OCI-LY3 (cell line): ENCODE measurements at regions not wholly inside any gene's neighbourhood (a gene's known extent, or its start where the extent isn't known, plus 50 kb on each side); places are given as distances from the start of the nearest gene placed in this dataset.
"Not testable (repeated sequence)": the region's sequence is repeated elsewhere in the genome, so short reads cannot be mapped to it uniquely, and the experiment has no call there.

Source experiments
- H2AFZ ChIP-seq: fragments of 200-600, 300-600 bp; shearing (Covaris generic); 2 replicates; pipeline ENCODE4 v1.6.0; 2014; ENCODE audit warnings: antibody characterized with exemption, low read depth, low read length
- H3K27ac ChIP-seq: fragments of 200-600, 300-600 bp; sonication (generic); 2 replicates; pipeline ENCODE4 v1.5.1; 2014; ENCODE audit warnings: mild to moderate bottlenecking, low read length, moderate library complexity, mixed read lengths
- H3K27me3 ChIP-seq: fragments of 200-600, 300-600 bp; sonication (generic); 2 replicates; pipeline ENCODE4 v1.6.1; 2014; ENCODE audit warnings: low read depth, low read length, mixed read lengths
- H3K36me3 ChIP-seq: fragments of 200-600, 300-600 bp; sonication (generic); replicated peaks from 2 replicates; pipeline ENCODE3; 2014; ENCODE audit warnings: low read depth, low read length, mixed read lengths
- H3K4me1 ChIP-seq: fragments of 300-600, 200-600 bp; sonication (generic); 2 replicates; pipeline ENCODE4 v1.6.1; 2014; ENCODE audit warnings: low read length, mixed read lengths
- H3K4me2 ChIP-seq: fragments of 200-600, 300-600 bp; sonication (generic); 2 replicates; pipeline ENCODE4 v1.6.1; 2014; ENCODE audit warnings: low read length, mixed read lengths
- H3K4me3 ChIP-seq: fragments of 300-600, 200-600 bp; sonication (generic); 2 replicates; pipeline ENCODE4 v1.5.1; 2014; ENCODE audit warnings: antibody characterized with exemption, mild to moderate bottlenecking, low read length, moderate library complexity
- H3K79me2 ChIP-seq: fragments of 300-600, 200-600 bp; shearing (Covaris generic); 2 replicates; pipeline ENCODE4 v1.6.1; 2014; ENCODE audit warnings: mild to moderate bottlenecking, low read length, mixed read lengths
- H3K9ac ChIP-seq: fragments of 300-600, 200-600 bp; shearing (Covaris generic); 2 replicates; pipeline ENCODE4 v1.6.0; 2014; ENCODE audit warnings: mild to moderate bottlenecking, low read length, moderate library complexity
- H3K9me3 ChIP-seq: fragments of 200-600, 300-600 bp; shearing (Covaris generic); 2 replicates; pipeline ENCODE4 v1.6.1; 2014; ENCODE audit warnings: low read length, mixed read lengths; ENCODE audit not compliant: insufficient read depth
- H4K20me1 ChIP-seq: fragments of 200-600, 300-600 bp; sonication (generic); 2 replicates; pipeline ENCODE4 v1.6.1; 2016; ENCODE audit warnings: low read length, mixed read lengths; ENCODE audit not compliant: insufficient read depth
- CTCF ChIP-seq: fragments of 200-600, 300-600 bp; sonication (generic); IDR thresholded peaks from 2 replicates; pipeline ENCODE4 v1.5.1; 2014; ENCODE audit warnings: antibody characterized with exemption, low read length, low read depth
- EZH2phosphoT487 ChIP-seq: fragments of 200-600 bp; shearing (Covaris generic); IDR thresholded peaks from 2 replicates; pipeline ENCODE4 v1.6.1; 2018; ENCODE audit warnings: antibody characterized with exemption, mixed run types, low read depth

DNA sequence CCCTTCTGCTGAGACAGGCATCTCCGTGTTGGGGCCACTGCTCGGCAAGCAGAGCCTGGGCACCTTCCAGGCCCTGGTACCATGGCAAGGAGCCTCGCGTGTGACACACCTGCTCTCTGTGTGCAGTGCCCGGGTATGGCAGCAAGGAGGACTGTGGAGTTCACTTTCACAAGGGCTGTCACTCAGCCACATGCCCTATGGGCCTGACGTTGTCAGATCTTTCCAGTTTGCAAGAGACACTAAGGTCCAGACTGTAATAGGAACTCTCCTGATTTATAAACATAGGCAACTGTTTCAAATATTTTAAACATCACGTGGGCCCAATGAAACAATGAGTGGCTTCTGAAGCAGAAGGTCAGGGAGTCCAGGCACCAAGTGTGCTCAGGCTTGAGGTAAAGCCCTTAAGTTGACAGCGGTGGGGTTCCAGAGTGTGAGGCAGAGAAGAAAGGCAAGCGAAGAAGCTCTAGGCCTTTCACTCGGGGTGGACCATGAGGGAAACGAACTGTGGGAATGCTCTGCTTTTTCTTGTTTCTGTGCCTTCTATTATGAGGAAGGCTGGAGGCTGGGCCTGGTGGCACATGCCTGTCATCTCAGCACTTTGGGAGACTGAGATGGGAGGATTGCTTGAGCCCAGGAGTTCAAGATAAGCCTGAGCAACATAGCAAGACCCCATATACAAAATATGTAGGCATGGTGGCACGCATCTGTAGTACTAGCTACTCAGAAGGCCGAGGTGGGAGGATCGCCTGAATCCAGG lies 108.6 kb upstream of the TRIM2 start:
- Histone ChIP-seq H3K27ac (no peak overlapping the region), H3K9me3 (no peaks in the 10 kb centered on the region), H4K20me1 (no peaks in the 10 kb centered on the region), H3K4me1 (peaks cover 21% of the 10 kb centered on the region), H3K27me3 (peaks cover 18% of the 10 kb centered on the region), H3K36me3 (no peaks in the 10 kb centered on the region), H3K4me3 (no peak overlapping the region), H3K79me2 (no peaks in the 10 kb centered on the region), H3K4me2 (no peak overlapping the region), H2AFZ (no peak overlapping the region), H3K9ac (no peak overlapping the region)
- no peak for TF ChIP-seq EZH2phosphoT487
- TF ChIP-seq CTCF: no peak

- Histone ChIP-seq H3K4me2 (no peak overlapping the region), H2AFZ (no peak overlapping the region), H3K4me3 (no peak overlapping the region), H3K4me1 (peaks cover 17% of the 10 kb centered on the region), H3K9me3 (no peaks in the 10 kb centered on the region), H3K79me2 (no peaks in the 10 kb centered on the region), H3K36me3 (no peaks in the 10 kb centered on the region), H4K20me1 (no peaks in the 10 kb centered on the region), H3K27me3 (peaks cover 16% of the 10 kb centered on the region), H3K9ac (no peak overlapping the region), H3K27ac (no peak overlapping the region)
- TF ChIP-seq EZH2phosphoT487 (no peak), CTCF (no peak)
Observed at GRCh38 chr4:153096344-153096743, 107.9 kb upstream of the TRIM2 start.

DNA sequence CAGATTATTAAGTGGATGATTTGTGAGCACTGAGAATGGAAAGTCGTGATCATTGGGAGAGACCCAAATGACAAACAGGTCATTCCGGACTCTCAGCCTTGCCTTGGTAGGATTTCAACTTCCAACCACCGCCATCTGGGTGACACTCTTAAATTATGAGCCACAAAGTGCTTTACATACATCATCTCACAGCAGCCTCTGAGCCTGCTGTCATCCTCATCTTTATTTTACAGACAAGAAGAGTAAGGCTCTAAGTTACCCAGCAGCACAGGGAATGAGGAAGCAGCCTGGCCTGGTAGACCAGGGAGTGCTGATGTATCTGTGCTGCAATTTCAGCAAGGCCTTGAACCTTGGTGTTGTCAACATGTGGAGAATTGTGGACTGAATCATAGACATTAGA lies 105.8 kb upstream of the TRIM2 start:
- Histone ChIP-seq H2AFZ (no peak overlapping the region), H4K20me1 (no peaks in the 10 kb centered on the region), H3K36me3 (no peaks in the 10 kb centered on the region), H3K79me2 (no peaks in the 10 kb centered on the region), H3K27me3 (peaks cover 18% of the 10 kb centered on the region), H3K9me3 (no peaks in the 10 kb centered on the region), H3K4me3 (no peak overlapping the region), H3K4me1 (peaks cover 11% of the 10 kb centered on the region), H3K4me2 (no peak overlapping the region), H3K27ac (no peak overlapping the region), H3K9ac (no peak overlapping the region)
- no peak for TF ChIP-seq CTCF
- TF ChIP-seq EZH2phosphoT487: no peak

- Histone ChIP-seq H3K79me2 (no peaks in the 10 kb centered on the region), H3K27ac (no peak overlapping the region), H4K20me1 (no peaks in the 10 kb centered on the region), H3K9me3 (no peaks in the 10 kb centered on the region), H3K36me3 (no peaks in the 10 kb centered on the region), H3K27me3 (peaks cover 27% of the 10 kb centered on the region), H3K9ac (no peak overlapping the region), H3K4me3 (no peak overlapping the region), H3K4me1 (no peaks in the 10 kb centered on the region), H3K4me2 (no peak overlapping the region), H2AFZ (no peak overlapping the region)
- TF ChIP-seq CTCF (no peak), EZH2phosphoT487 (no peak)
Observed at GRCh38 chr4:153099391-153100140, 104.7 kb upstream of the TRIM2 start.

DNA sequence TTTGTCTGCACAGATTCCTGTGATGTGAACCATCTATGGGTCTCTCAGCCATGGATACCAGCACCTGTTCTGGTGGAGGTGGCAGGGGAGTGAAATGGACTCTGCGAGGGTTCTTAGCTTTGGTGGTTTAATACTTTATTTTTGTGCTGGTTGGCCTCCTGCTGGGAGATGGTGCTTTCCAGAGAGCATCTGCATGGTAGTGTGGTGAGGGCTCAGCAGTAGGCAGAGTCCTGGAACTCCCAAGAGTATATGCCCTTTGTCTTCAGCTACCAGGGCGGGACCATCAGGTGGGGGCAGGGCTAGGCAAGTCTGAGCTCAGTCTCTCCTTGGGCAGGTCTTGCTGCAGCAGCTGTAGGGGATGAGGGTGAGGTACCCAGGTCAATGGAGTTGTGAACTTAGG lies 97.5 kb upstream of the TRIM2 start:
- H3K36me3 ChIP-seq, H3K27ac ChIP-seq, H2AFZ ChIP-seq, H3K4me3 ChIP-seq, H3K4me2 ChIP-seq, H4K20me1 ChIP-seq, H3K79me2 ChIP-seq, H3K9me3 ChIP-seq, H3K9ac ChIP-seq: not testable (repeated sequence)
- peaks cover 12% of the 10 kb centered on the region for H3K4me1 ChIP-seq
- H3K27me3 ChIP-seq: peaks cover 58% of the 10 kb centered on the region
